ENCODE measurements at regions not wholly inside any gene's neighbourhood (a gene's known extent, or its start where the extent isn't known, plus 50 kb on each side); places are given as distances from the start of the nearest gene placed in this dataset.
"Not testable (repeated sequence)": the region's sequence is repeated elsewhere in the genome, so short reads cannot be mapped to it uniquely, and the experiment has no call there.

DNA sequence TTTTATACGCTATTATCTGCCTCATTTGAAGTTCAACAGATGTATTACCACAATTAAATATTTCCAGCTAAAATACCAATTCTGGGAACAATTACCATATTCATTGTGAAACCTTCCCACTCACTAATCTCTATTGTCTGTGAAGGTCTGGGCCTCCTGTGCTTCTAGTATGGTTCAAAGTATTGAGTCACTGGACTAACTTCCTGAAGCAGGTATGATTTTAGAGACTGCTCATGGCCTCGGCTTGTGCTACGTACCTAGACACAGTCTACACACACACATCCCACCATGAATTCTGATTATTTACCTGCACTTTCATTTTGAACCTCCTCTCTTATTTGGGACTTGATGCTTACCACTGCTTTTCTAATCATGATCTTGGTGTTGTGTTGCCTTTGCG is 180.7 kb upstream of the EPHA4 start:
- no peak for DNase-seq

DNA sequence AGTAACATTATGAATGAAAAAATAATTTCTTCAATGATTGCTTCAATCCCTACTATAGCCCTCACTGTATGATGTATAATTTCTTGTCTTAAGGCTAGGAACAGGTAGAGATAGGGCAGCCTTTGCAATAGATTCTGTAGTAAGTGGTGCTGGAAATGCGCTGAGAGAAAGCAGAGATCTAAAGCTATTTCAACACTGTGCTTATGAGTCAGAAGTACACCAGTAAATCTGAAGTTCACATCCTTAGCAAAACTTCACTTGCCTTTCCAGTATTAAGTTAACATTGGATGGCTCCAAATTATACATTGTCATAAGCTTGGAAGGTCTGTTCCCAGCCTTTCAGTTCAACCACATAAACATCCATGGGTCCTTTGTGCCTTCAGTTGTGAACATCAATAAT is 178.2 kb upstream of the EPHA4 start:
- DNase-seq: no peak

DNA sequence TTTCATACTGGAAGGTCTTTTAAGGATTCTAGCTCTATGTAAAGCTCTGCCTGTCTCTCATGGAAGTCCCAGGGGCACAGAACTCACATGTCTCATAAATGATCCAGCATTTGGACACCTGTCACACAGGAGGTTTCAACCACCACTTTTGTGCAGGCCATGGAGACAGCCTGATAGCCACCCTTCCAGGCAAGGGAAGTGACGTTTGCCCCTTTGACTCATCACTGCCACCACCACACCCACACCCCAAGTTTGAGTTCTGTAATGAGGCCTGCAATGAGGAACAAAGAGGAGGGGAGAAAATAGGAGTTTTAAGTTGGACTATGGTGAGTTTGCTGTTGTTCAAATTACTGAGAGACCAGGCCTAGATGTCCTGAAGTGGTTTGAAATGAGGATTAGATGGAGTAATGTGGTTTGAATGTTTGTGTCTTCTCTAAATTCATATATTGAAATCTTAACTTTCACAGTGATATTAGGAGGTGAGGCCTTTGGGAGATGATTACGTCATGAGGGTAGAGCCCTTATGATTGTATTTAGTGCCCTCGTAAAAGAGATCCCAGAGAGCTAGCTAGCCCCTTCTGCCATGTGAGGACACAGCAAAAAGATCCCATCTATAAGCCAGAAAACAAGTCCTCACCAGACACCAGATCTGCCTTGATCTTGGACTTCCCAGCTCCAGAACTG is 175.3 kb upstream of the EPHA4 start:
- DNase-seq: no peak

DNA sequence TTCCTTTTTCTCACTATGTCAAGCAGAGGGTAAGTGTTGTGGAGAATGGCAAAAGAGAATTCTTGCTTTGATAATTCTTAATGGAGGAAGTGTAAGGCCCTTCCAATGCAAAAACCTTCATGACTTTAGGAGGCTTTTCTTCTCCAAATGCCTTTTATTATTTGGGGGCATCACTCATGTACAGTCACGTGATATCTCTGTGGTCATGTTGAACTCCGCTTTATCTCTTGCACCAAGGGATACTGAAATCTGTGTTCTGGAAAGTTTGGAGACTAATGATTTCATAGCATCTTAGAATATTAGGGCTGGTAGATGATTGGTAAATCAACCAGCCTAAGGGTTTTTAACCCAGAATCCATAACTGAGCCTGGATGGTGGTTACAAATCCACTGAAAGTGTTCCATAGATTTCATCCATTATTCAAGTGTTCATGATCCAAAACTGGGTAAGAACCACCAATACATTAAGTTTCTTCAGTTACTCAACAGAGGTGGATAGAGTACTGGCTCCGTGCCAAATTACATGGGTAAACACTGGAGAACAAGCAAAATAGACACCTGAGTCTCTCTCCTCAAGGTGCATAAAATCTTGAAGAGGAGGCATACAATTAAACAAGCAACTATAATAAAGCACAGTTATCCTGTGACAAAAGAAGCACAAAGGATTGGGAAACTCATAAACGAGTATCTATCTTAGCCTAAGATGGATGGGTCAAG is 169.6 kb upstream of the EPHA4 start:
- no peak for DNase-seq

DNA sequence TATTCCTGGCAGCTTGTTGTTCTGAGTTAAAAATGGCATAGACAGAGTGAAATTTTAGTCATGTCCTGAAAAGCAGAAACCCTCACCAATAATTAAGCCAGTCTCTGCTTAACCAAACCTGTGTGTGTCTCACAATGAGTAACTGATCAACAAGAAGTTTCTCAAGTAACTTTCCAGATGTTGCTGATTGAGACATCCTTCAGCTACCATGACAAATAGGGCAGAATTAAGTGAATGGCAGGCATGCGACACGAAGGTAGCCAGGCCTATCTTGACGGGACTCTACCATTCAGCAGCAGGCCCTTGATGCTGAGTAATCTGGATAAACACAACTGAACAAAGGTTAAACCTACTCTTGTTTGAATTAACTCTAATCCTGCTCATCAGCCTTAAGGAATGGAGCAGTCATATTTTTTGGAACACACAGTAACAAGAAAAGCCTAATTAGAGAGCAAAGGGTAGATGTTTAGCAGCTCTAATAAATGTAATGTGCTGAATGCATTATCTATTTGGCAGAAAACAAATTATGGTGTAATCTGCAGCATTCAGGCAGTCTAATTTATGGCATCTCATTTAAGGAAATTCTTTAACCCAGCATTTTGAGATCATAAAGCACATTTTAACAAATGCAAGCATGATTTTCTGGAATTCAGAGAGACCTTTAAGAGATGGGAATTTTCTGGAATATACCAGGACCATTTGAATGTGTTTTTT is 159.5 kb upstream of the EPHA4 start:
- no peak for DNase-seq

DNA sequence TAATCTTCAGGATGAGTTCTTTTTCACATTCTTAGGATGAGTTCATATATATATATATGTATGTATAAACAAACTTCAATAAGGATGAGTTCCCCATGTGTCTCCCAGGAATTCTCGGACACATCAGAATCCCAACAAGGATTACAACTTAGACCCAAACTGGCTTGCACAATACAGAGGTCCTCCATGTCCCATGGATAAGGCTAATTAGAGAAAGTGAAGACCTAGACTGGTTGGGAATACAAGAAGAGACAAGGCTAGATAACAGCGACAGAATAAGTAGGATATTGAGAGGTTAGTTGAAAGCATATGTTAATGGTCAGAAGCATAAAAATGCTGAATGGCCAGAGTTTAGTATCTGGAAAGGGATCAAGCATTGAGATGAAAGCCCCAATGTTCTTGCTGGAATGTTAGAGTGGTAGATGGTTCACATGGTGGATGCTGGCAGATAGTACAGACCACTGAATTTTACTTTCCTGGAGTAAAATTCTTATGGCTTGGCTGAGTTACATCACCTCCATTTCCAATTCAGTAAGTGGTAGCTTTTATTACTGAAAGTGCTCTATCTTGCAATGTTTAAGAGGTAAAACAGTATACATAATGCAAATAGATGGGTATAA is 154.9 kb upstream of the EPHA4 start:
- no peak for DNase-seq

DNA sequence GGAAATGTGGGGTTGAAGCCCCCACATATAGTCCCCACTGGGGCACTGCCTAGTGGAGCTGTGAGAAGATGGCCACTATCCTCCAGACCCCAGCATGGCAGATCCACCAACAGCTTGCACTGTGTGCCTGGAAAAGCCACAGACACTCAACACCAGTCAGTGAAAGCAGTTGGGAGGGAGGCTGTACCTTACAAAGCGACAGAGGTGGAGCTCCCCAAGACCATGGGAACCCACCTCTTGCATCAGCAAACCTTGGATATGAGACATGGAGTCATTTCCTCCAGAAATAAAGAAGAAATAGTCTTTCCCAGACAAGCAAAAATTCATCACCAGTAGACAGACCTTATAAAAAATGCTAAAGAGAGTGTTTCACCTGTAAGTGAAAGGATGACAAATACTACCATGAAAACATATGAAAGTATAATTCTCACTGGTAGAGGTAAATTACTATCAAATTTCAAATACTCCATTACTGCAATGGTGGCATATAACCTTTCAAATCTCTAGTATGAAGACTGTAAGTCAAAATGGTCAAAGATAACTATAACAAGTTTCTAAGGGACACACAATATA is 152.6 kb upstream of the EPHA4 start:
- no peak for DNase-seq

DNA sequence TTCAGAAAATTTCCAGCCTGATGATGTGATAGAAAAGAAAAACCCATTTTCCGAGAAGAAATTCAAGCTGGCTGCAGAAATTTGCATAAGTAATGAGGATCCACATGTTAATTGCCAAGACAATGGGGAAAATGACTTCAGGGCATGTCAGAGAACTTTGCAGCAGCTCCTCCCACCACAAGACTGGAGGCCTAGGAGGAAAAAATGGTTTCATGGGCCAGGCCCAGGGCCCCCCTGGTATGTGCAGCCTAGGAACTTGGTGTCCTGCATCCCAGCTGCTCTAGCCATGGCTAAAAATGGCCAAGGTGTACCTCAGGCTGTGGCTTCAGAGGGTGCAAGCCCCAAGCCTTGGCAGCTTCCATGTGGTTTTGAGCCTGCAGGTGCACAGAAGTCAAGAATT is 152.0 kb upstream of the EPHA4 start:
- not testable (repeated sequence) for DNase-seq

DNA sequence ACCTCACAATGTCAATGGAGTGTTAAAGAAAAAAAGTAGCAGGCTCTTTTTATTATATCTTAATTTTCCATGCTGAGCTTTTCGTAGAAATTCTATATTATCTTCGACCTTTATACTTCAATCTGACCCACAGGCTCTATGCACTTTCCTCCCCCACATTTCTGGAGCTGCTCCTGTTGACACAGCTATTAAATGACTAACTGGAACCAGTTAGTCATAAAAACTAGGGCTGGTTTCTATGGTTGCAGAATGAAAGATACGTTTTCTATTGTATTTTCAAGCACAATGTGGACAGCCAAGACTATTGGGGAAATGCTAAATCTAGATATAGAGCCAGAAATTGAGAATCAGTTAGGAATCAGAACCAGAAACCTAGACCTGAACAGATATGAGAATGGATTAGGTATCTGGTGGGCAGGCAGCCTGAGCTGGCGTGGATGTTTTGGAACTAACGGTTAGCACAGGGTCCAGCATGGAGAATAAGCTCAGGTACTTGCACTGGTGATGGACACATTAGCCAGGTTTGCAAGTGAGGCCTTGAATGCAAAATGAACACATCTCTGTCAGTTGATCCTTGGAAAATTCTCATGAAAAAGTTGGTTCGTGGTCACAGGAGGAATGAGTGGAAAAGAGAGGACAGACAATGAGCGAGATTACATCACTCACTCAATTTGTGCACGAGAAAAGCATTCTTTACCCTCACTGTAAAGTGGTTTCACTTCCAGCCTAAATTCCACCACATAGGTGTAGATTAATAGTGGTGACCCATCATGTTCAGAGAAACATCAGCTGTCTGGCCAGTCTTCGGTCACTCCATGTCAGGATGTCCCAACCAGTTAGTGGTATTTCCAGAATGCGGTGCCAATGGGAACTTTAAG is 144.6 kb upstream of the EPHA4 start:
- DNase-seq: peak; percentile 7

DNA sequence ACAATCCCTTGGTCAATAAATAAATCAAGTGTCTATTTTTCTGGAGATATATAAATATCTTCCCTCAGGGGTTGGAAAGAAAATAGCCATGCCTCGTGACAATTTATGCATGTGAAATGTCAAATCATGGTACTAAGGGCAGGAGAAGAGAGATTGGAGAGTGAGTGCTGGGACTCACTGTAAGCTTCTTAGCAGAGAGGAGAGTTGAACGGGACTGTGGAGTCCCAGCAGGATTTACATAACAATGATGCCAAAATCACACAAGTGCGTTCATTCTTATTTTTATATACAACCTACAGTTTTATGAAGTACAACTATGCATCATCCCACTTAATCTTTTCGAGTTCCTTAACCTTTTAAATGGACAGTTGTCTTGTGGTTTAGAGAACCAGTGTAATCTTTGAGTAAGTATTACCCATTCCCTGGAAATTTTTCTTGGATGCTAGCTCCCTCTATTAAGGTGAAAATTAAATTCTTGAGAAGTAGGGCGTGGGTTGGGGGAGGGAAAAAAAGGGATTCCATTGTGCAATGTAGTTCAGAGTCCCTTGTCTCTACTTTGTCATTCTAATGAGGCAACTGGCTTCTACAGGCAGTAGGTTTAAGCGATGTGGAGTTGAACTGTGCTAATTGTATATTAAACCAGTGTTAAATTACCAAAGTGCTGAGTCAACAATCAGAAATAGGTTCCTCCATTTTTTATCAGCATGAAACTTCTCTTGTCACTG is 143.6 kb upstream of the EPHA4 start:
- no peak for DNase-seq

DNA sequence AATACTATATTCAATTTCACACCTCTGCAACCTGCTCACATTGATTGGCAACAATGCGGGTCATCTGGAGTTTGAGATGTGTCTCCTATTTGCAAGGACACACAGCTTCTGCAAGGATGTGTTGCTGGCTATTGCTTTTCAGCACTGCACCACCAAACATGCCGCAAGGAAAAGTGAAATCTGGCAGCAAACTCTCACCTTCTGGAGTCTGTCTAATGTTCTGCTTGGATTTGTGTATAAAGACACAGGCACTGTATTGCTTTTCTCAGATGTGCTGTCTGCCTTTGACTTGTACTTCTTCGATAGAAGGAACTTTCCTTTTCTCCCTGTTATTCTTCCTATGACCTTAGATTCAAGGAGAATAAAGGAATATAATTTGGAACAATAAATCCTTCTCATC is 138.6 kb upstream of the EPHA4 start:
- DNase-seq: no peak

DNA sequence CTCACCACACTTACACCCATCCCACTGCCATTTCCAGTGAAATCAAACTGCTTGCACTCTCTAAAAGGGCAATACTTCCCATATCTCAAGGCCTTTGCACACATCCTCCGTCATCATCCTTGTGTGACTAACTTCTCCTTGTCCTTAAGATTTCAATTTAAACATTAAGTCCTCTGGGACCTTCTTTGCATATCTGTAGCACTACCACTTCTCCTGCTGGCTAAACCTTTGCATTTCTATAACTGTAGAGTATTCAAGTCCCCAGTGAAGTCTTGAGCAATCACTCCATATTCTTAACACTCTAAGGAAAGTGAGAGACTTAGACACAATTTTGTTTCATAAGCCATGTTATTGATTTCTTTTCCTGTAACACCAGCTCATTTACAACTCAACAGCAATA is 136.8 kb upstream of the EPHA4 start:
- DNase-seq: no peak

DNA sequence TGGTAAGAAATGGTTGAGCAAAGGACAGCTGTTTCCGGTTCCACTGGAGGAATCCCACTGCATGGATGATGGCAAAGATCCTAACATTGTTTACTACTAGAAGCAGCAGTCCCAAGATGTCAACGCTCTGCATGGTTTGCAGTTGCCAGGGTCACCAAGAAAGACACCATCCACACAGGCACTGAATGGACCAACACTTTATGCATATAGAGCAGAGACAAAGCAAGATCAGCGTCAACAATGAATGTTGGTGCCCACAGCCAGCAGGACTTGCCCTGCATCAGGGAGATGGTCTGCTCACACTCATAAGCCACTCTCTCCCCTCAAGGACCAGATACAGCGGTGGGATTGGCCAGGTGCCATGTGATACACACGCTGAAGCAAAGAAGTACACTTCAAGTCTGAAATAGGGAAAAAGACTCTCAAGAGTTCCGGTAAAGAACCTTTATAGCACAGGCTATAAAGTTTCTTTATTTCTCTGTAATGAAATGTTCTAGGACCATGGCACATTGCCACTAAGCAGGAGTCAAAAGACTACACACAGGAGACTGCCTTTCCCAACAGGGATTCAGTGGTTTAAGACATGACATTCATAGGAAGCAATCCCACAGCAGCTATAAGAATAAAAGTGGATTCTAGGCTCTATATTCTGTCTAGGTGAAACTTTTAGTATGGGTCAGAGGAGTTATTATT is 133.2 kb upstream of the EPHA4 start:
- no peak for DNase-seq

DNA sequence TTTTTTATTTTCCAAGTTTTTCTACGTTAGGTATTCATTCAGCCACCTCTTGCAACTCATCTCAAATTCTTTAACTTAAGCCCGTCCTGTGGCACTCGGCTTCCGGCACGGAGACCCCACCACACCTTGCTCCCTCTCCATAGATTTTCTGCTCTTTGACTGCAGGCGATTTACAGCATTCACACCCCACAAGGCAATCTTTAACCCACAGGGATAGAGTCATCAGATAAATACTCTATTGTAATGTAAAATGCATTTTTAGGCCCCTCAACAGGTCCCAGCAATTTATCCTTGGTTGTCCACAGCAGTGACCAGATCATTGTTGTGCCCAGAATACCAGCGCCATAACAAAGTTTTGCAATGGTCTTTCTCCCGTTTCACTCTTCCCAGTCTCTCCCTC is 132.3 kb upstream of the EPHA4 start:
- DNase-seq: no peak

DNA sequence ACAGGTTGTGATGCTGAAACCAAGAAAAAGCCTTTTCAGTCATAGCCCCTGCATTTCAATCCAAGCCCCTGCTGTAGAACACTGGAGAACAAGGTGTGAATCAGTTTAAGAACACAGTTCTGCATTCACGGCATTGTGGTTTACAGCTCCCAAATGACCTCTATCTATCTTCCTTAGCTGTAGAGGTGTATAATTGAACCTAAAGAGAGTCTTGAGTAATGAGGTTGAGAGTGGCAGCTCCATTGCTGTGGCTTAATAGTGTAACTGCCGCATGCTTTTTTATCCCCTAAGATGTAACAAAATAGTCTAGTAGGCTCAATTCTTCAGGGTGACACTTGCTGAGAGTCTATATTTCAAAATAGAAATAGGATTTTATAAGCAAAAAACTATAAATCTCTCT is 121.3 kb upstream of the EPHA4 start:
- no peak for DNase-seq

DNA sequence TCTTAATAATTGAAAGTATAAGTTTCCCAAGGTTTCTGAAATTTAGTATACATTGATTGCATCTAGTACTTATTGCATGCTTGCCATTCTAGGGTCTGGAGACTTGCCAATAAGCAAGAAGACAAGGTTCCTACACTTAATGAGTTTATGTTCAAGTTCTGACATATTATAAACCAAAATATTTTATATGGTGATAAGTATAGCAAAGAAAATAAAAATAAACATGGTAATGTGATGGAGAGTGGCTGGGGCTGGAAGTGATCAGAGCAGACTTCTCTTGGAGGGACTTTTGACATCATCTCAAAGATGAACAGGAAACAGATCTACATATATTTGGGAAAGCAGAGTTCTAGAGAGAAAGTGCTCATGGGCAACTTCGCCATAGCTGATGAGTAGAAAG is 119.5 kb upstream of the EPHA4 start:
- DNase-seq: no peak

DNA sequence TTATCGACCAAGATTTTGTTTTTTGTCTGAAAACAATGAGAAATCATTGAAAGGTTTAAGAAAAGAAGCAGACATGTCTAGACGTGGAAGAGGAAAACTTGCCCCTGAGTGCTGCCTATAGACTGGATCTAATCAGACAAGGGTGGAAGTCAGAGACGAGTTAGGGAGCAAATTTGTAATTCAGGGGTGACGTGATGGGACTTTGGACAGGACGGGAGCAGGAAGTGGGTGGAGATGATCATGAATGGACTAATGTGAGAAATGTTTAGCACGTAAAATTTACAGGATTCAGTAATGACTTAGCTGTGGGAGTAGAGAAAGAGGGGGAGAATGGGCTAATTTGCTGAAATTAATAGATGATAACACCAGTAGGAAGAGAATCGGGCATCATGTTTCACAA is 117.0 kb upstream of the EPHA4 start:
- no peak for DNase-seq

DNA sequence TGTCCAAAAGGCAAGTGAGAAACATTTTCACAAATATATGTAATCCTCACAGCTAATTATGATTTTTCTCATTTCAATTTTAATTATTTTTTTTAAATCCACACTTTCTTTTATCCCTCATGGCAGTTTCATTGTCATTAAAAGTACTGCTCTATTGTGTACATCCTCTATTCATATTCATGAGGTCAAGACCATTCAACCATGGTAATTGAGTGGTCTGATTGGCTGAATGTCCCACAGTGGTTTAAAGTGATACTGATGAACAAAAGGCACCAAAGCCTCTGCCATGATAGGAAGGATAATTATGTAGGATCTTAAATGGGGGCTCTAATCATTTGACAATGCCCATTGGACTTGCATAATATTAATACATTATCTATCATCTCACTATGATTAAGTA is 108.4 kb upstream of the EPHA4 start:
- DNase-seq: no peak

DNA sequence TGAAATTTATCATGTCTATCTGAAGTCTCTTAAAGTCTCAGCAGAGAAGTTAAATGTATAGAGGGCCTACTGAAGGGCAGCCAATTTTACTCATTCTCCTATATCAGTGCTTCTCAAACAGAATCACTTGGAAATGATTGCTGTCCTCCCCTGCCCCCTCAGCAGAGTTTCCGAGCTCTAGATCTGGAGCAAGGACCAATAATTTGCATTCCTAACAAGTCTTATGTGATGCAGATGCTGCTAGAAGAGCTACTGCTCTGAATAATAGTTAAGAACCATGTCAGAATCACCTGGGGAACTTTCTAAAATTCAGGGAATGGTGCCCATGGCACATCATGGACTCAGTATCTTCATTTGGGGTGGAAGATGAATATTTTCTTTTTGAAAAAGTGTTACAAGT is 105.6 kb upstream of the EPHA4 start:
- no peak for DNase-seq

DNA sequence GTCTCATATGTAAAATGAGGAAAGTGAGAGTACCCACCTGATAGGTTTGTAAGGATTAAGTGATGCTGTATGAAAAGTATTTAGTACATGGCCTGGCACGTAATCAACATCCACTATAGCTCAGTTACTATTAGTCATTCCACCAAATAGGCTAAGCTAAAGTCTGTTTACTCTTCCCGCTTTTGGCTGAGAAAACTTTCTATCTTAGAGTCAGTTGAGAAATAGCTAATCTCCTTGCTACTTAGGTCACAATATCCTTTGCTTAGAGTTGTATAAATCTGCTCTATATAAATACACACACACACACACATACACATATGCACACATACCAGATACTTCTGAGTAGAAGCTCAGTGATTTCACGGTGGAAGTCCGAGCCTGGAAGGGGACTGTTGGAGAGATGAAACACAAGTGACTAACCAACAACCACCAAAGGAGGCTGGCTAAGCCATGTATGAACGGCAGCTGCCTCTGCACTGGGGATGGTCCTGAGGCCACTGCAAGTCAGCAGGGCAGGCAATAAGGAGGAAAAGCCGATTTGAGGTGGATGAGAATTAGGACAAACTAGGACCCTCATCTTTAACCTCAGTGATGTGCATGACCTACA is 104.6 kb upstream of the EPHA4 start:
- peak; percentile 2 for DNase-seq

Data from fibroblast of skin of right biceps (primary cell).